ENCODE measurements at regions not wholly inside any gene's neighbourhood (a gene's known extent, or its start where the extent isn't known, plus 50 kb on each side); places are given as distances from the start of the nearest gene placed in this dataset.

GRCh38 chr1:59006932-59007331 lies 223.1 kb upstream of the JUN start:
- TF ChIP-seq CTCF (IDR thresholded peaks at IDR 0.05; ENCODE audit: low read depth, low read length) = no peak
- no peak for TF ChIP-seq POLR2A (IDR thresholded peaks at IDR 0.05; ENCODE audit: extremely low read depth, insufficient read length)
- TF ChIP-seq MAX (IDR thresholded peaks at IDR 0.05; ENCODE audit: low read depth, low read length) = no peak
- no peak for TF ChIP-seq MYC (IDR thresholded peaks at IDR 0.05; ENCODE audit: low read depth, low read length)

All from NB4 (cell line).